Naive thymus-derived CD8-positive, alpha-beta T cell (primary cell): ENCODE measurements at regions not wholly inside any gene's neighbourhood (a gene's known extent, or its start where the extent isn't known, plus 50 kb on each side); places are given as distances from the start of the nearest gene placed in this dataset.

Experiments used
- ATAC-seq, 2 donors: fragments of 150-1000 bp; cut with Tn5 transposase in 1 of 2; sonication (Bioruptor Pico), chemical (Tn5 transposase) in 1 of 2; 1 replicate in 1 of 2; 2 replicates in 1 of 2; pipeline ENCODE4 v1.10.0; 2021; ENCODE audit warnings: mild to moderate bottlenecking in 2 of 2, moderate library complexity in 2 of 2
- POLR2A ChIA-PET: fragments of 350-600 bp; sonication (Branson Sonifier 250); formaldehyde crosslinking; loops from one replicate; lab custom pipeline; 2021; ENCODE audit warnings: antibody characterized with exemption; lab: Charles Lee
- DNase-seq, 10 donors: peaks; one replicate each; pipeline versions ENCODE4 v3.0.0 to v3.0.0-alpha.2; 2020 to 2022
- H3K27ac Mint-ChIP-seq, 10 donors: one replicate each; pipeline ENCODE4 v1.8.0; 2020 to 2022; ENCODE audit warnings: mild to moderate bottlenecking in 10 of 10, mixed read lengths in 10 of 10, moderate library complexity in 4 of 10, inconsistent platforms in 1 of 10
- H3K27me3 Mint-ChIP-seq, 5 donors: one replicate each; pipeline ENCODE4 v1.8.0; 2021 to 2022; ENCODE audit warnings: mixed read lengths in 5 of 5
- H3K36me3 Mint-ChIP-seq, 3 donors: one replicate each; pipeline ENCODE4 v1.8.0; 2020 to 2022; ENCODE audit warnings: mixed read lengths in 3 of 3, mild to moderate bottlenecking in 2 of 3, inconsistent platforms in 1 of 3
- H3K4me1 Mint-ChIP-seq, 4 donors: one replicate each; pipeline ENCODE4 v1.8.0; 2021 to 2022; ENCODE audit warnings: mixed read lengths in 4 of 4
- H3K4me3 Mint-ChIP-seq, 10 donors: one replicate each; pipeline ENCODE4 v1.8.0; 2020 to 2022; ENCODE audit warnings: mild to moderate bottlenecking in 10 of 10, mixed read lengths in 10 of 10, moderate library complexity in 6 of 10, inconsistent platforms in 1 of 10
- H3K9me3 Mint-ChIP-seq, 9 donors: one replicate each; pipeline ENCODE4 v1.8.0; 2020 to 2022; ENCODE audit warnings: mixed read lengths in 9 of 9, mild to moderate bottlenecking in 3 of 9, inconsistent platforms in 1 of 9, moderate library complexity in 1 of 9

DNA sequence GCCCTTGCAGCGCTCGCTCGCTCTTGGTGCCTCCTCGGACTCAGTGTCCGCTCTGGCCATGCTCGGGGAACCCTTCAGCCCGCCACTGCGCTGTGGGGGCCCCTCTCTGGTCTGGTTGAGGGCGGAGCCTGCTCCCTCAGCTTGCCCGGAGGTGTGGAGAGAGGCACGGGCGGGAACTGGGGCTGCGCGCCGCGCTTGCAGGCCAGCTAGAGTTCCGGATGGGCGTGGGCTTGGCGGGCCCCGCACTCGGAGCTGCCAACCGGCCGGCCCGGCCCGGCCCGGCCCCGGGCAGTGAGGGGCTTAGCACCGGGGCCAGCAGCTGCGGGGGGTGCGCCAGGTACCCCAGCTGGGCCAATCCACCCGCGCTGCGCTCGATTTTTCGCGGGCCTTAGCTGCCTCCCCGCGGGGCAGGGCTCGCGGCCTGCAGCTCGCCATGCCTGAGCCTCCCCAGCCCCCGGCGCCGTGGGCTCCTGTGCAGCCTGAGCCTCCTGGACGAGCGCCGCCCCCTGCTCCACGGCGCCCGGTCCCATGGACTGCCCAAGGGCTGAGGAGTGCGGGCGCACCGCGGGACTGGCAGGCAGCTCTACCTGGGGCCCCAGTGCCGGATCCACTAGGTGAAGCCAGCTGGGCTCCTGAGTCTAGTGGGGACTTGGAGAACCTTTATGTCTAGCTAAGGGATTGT, 217.0 kb upstream of the PKN2 start:
- Mint-ChIP-seq H3K4me1 (peaks cover 0 to under 1% (median under 1%) of the 10 kb centered on the region in 4 donors), H3K27me3 (peaks cover 10 to 20% (median 14%) of the 10 kb centered on the region in 5 donors), H3K4me3 (no peak overlapping the region), H3K9me3 (peaks cover 0 to 10% (median 0%) of the 10 kb centered on the region in 9 donors), H3K36me3 (no peaks in the 10 kb centered on the region), H3K27ac (no peak overlapping the region)
- no peak for ATAC-seq
- POLR2A ChIA-PET: no interaction called here
- no peak for DNase-seq

DNA sequence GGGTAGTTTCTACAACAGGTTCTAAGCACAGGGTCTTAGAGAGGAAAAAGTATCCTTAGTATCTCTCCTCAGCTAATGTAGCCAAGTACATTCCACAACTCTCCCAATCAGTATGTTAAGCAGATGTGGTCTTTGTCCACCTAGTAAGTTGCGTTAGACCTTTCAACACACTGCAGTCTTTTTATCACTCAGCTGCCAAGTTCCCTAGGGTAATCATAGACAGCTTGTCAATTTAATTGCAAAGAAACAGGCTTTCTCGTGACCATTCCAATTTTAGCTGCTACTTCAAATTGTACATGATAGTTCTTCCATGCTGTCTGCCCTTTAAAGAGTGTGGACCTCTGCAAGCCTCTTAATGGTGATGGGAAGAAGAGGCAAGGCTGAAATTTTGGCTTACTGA, 211.8 kb upstream of the PKN2 start:
- Mint-ChIP-seq H3K4me3 (no peak overlapping the region), H3K9me3 (peaks cover 0 to 4% (median 0%) of the 10 kb centered on the region in 9 donors), H3K27ac (no peak overlapping the region), H3K4me1 (no peaks in the 10 kb centered on the region), H3K27me3 (peaks cover 0 to 1% (median 0%) of the 10 kb centered on the region in 5 donors), H3K36me3 (no peaks in the 10 kb centered on the region)
- POLR2A ChIA-PET: no interaction called here
- no peak for ATAC-seq
- no peak for DNase-seq

DNA sequence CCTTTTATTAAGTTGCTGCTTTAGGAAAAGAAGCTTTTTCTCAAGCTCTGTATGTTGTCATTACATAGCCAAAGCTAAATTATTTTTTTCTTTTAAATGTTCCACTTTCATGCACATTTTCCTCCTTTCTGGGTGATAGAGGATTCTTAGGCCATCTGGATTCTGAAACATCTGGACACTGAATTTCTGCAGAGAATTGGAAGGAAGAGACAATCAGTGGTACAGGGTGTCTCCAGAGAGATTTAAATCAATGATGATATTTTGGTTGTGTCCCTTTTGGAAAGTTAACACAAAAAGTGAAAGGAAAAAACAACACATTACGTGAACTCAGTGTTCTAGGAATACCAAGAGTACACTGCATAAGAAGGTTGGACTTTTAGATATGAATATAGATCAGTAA, 211.4 kb upstream of the PKN2 start:
- H3K9me3 Mint-ChIP-seq: peaks cover 0 to 3% (median 0%) of the 10 kb centered on the region in 9 donors
- no peak overlapping the region for H3K4me3 Mint-ChIP-seq
- no peak overlapping the region for H3K27ac Mint-ChIP-seq
- no peak for ATAC-seq
- H3K4me1 Mint-ChIP-seq: no peaks in the 10 kb centered on the region
- POLR2A ChIA-PET: no interaction called here
- H3K27me3 Mint-ChIP-seq: peaks cover 0 to 4% (median 2%) of the 10 kb centered on the region in 5 donors
- no peaks in the 10 kb centered on the region for H3K36me3 Mint-ChIP-seq
- no peak for DNase-seq

DNA sequence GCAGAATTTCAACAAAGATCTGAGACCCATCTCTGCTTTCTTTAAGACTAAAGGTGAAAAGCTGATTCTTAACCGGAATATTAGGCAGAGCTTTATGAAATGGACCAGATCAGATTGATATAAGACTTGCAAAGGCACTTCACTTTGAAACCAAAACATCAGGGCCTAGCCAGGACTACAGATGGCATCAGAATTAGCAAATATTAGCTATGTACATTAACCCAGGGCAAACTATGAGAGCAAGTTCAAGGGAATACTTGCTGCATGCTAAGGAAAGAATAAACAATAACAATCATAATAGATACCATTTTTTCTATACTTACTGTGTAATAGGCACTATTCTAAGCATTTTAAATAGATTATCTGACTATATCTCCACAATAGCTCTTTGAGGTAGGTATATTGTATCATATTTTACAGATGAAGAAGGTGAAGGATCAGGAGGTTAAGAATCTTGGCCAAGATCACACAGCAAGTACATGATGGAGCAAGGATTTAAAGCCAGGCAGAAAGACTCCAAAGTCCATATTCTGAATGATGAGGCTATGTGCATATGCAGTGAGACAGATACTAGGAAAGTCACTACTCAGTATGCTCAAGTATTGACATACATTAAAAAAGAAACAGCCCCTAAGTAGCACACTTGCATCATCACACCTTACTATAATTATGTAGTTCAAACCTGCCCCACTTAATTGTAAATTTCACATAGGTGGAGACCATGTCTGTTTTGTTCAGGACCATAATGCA, 209.3 kb upstream of the PKN2 start:
- no peaks in the 10 kb centered on the region for H3K36me3 Mint-ChIP-seq
- POLR2A ChIA-PET: no interaction called here
- H3K9me3 Mint-ChIP-seq: no peaks in the 10 kb centered on the region
- no peak overlapping the region for H3K27ac Mint-ChIP-seq
- DNase-seq (no peak), ATAC-seq (no peak)
- no peak overlapping the region for H3K4me3 Mint-ChIP-seq
- H3K4me1 Mint-ChIP-seq: no peaks in the 10 kb centered on the region
- peaks cover 0 to 9% (median 1%) of the 10 kb centered on the region in 5 donors for H3K27me3 Mint-ChIP-seq

DNA sequence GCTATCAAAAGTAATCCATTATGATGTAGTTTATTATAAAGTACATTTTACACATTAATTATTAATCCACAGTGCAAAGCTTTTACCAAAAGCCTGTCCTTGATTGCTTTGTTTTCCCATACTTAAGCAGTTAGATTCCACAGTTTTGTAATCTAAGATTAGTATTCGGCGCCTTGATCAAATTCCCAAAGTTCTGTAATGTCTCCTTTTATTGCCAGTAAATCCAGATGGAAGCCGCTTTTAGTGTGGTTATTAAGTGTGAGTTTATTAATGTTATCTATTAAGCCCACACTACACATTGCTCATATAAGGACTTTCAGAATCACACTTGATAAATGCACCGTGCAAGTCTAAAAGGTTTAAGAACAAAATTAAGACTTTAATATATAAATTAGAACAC, 199.2 kb upstream of the PKN2 start:
- POLR2A ChIA-PET: no interaction called here
- Mint-ChIP-seq H3K9me3 (peaks cover 0 to 9% (median 0%) of the 10 kb centered on the region in 9 donors), H3K27ac (no peak overlapping the region), H3K27me3 (peaks cover 7 to 28% (median 14%) of the 10 kb centered on the region in 5 donors), H3K36me3 (peaks cover 0 to 3% (median 0%) of the 10 kb centered on the region in 3 donors), H3K4me1 (no peaks in the 10 kb centered on the region), H3K4me3 (no peak overlapping the region)
- no peak for DNase-seq
- ATAC-seq: no peak

DNA sequence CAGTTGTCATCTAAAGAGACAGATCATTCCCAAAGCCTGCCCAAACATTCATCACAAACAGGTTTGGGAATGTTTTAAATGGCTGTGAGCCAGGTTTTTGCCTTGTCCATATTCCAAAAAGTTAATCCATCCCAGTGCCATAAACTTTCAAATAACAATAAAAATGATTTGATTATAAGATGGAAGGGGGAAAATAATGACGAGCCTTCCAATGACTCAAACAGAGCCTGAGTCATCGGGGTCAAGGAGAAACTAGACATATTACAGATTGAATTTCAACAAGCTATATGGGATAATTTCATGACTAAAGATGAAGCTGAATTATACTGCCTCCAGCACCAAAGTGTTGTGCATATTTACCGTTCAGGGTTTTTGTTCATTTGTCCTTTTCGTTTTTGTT, 195.8 kb upstream of the PKN2 start:
- Mint-ChIP-seq H3K4me3 (no peak overlapping the region), H3K27ac (no peak overlapping the region), H3K9me3 (peaks cover 0 to 2% (median 0%) of the 10 kb centered on the region in 9 donors), H3K36me3 (peaks cover 0 to 3% (median 0%) of the 10 kb centered on the region in 3 donors), H3K4me1 (no peaks in the 10 kb centered on the region), H3K27me3 (peaks cover 3 to 14% (median 11%) of the 10 kb centered on the region in 5 donors)
- POLR2A ChIA-PET: no interaction called here
- no peak for DNase-seq
- ATAC-seq: no peak

DNA sequence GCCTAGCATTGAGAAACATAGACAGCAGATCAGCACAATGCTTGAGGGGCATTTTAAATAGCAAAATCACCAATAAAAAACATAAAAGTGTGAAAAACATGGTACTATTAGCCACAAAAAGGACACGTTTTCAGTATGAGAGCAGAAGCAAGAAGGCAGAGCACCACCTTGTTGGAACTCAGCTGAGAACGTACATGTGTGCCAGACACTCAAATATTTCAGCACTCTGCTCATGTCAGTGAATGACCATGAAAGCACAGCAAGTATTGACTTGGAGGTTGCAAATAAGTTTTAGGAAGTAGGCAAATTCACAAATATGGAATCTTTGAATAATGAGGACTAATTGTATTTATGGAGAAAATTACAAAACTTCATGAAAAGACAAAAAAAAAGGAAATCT, 193.4 kb upstream of the PKN2 start:
- no peak for DNase-seq
- H3K4me1 Mint-ChIP-seq: no peaks in the 10 kb centered on the region
- ATAC-seq: no peak
- POLR2A ChIA-PET: no interaction called here
- H3K4me3 Mint-ChIP-seq: no peak overlapping the region
- peaks cover 0 to 2% (median 0%) of the 10 kb centered on the region in 9 donors for H3K9me3 Mint-ChIP-seq
- H3K27me3 Mint-ChIP-seq: peaks cover 1 to 13% (median 9%) of the 10 kb centered on the region in 5 donors
- H3K27ac Mint-ChIP-seq: no peak overlapping the region
- H3K36me3 Mint-ChIP-seq: peaks cover 0 to 3% (median 0%) of the 10 kb centered on the region in 3 donors

DNA sequence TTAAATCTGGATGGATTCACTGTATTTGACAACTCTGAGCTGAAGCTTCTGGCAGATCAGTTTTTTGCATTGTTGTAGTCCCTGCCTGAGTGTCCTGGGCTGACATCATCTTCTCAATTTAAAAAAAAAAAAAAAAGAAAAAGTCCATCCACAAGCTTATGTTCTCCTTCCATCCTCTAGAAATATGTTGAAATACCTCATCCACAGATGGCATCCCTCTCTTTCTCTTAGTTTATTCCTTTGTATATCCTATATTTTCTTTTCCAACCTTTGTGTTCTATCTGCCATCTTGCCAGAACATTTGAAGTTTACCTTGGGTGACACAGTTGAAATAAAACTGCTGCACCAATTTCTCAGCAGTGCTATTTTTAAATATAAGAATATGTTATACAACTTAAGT, 184.4 kb upstream of the PKN2 start:
- POLR2A ChIA-PET: no interaction called here
- peaks cover 2 to 15% (median 7%) of the 10 kb centered on the region in 5 donors for H3K27me3 Mint-ChIP-seq
- H3K4me1 Mint-ChIP-seq: no peaks in the 10 kb centered on the region
- H3K9me3 Mint-ChIP-seq: no peaks in the 10 kb centered on the region
- H3K36me3 Mint-ChIP-seq: no peaks in the 10 kb centered on the region
- DNase-seq (no peak), ATAC-seq (no peak)
- H3K27ac Mint-ChIP-seq: no peak overlapping the region
- no peak overlapping the region for H3K4me3 Mint-ChIP-seq

DNA sequence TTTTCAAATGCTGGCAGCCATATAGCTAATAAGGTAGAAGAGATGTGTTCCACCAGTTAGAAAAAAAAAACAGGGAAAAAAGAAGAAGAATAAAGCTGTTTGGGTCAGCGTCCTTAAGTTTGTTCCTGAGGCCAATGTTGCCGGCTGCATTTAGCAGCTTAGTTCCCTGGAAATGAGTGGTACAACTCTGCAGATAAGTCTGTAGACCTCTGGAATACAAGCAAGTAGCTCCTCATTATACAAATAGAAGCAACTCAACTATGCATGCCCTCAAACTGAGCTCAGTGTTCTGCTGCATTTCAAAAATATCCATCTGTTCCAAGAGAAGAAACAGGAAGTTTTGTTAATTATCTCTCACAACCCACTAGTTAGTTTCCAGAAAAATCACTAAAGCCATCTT, 181.2 kb upstream of the PKN2 start:
- no peak for ATAC-seq
- no peak for DNase-seq
- Mint-ChIP-seq H3K27ac (no peak overlapping the region), H3K4me1 (no peaks in the 10 kb centered on the region), H3K36me3 (no peaks in the 10 kb centered on the region), H3K27me3 (peaks cover 2 to 15% (median 9%) of the 10 kb centered on the region in 5 donors), H3K4me3 (no peak overlapping the region), H3K9me3 (no peaks in the 10 kb centered on the region)
- POLR2A ChIA-PET: no interaction called here

DNA sequence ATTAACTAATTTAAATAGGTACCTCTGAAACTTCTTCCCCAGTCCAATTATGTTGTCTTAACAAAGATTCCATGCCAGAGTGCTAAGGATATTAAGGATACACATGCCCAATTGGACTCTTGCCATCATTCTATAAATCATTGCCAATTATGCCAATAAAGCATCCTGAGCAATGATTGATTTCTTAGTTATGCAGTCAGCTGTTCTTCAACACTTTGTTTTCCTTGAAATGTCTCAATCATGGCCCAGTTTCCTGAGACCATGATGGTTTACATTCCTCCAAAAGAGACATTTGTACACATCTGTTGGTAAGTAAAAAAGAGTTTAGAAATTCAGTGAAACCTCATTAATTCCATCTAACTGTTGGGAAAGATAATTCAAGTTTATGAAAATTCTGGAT, 180.4 kb upstream of the PKN2 start:
- Mint-ChIP-seq H3K36me3 (no peaks in the 10 kb centered on the region), H3K4me3 (no peak overlapping the region), H3K27me3 (peaks cover 2 to 15% (median 9%) of the 10 kb centered on the region in 5 donors), H3K27ac (no peak overlapping the region), H3K9me3 (no peaks in the 10 kb centered on the region), H3K4me1 (no peaks in the 10 kb centered on the region)
- DNase-seq: no peak
- POLR2A ChIA-PET: no interaction called here
- no peak for ATAC-seq

DNA sequence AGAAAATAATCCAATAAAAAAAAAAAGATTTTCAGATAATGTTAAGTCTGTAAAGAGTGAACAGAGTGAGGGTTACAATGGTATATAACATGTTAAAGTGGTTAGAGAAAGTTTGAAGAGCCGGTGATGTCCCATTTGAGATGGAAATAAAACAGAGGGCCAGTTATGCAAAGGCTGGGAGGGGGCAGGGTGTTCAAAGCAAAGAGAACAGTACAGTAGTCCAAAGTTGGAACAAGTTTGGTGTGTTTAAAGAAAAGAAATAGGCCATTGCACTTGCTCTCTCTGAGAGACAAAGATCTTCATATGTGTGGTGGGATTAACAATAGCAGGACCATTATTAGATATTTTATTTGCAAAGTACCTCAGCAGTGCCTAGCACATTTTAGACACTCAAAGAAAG, 179.5 kb upstream of the PKN2 start:
- POLR2A ChIA-PET: no interaction called here
- no peaks in the 10 kb centered on the region for H3K36me3 Mint-ChIP-seq
- H3K4me1 Mint-ChIP-seq: no peaks in the 10 kb centered on the region
- H3K4me3 Mint-ChIP-seq: no peak overlapping the region
- no peaks in the 10 kb centered on the region for H3K9me3 Mint-ChIP-seq
- H3K27me3 Mint-ChIP-seq: peaks cover 2 to 15% (median 9%) of the 10 kb centered on the region in 5 donors
- ATAC-seq (no peak), DNase-seq (no peak)
- H3K27ac Mint-ChIP-seq: no peak overlapping the region

DNA sequence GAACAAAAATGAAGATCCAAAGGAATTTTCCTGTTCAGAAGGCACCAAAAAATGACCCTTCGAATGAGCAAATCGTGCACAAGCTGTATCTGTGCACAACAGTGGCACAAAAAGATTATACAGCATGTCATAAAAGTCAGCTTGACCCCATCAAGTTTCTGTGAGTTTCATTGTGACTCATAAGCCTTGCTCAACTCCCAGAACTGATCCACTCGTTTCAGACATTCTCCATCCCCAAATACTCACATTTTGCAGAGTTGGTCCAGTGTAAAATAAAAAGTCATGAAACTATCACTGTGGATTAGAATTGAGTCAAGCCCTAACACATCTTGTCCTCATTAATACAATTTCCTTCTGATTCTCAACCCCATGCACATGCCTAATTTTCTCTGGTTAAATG, 174.7 kb upstream of the PKN2 start:
- no peak for ATAC-seq
- Mint-ChIP-seq H3K9me3 (no peaks in the 10 kb centered on the region), H3K27ac (no peak overlapping the region), H3K4me1 (no peaks in the 10 kb centered on the region), H3K4me3 (no peak overlapping the region), H3K36me3 (no peaks in the 10 kb centered on the region), H3K27me3 (peaks cover 0 to 13% (median 5%) of the 10 kb centered on the region in 5 donors)
- DNase-seq: no peak
- POLR2A ChIA-PET: no interaction called here

DNA sequence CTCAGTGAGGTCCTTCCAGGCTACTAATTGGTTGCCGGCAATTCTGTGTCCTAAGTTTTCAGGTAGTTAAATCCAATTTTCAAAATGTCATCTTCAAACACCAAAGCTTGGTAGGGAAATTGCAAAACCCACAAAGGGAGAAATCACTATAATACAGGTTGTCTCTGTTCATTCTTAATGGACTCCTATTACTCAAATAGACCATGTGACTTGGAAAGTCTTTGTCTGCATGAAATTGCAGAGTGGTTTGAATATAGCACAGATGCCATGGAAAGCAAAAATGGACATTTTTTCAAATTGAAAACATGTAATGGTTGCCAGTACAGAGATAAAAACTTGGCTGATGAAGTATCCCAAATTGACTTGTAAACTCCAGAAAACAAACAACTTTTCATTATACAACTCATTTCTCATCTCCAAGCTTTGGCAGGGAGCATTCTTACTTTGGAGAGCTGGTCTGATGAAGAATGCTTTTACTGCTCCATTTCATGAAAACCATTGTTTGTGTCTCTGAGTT, 169.5 kb upstream of the PKN2 start:
- H3K4me1 Mint-ChIP-seq: no peaks in the 10 kb centered on the region
- no peak overlapping the region for H3K27ac Mint-ChIP-seq
- no peak for ATAC-seq
- POLR2A ChIA-PET: no interaction called here
- no peaks in the 10 kb centered on the region for H3K36me3 Mint-ChIP-seq
- no peaks in the 10 kb centered on the region for H3K9me3 Mint-ChIP-seq
- no peak overlapping the region for H3K4me3 Mint-ChIP-seq
- DNase-seq: no peak
- H3K27me3 Mint-ChIP-seq: peaks cover 5 to 25% (median 10%) of the 10 kb centered on the region in 5 donors
